ENCODE measurements at regions not wholly inside any gene's neighbourhood (a gene's known extent, or its start where the extent isn't known, plus 50 kb on each side); places are given as distances from the start of the nearest gene placed in this dataset.

- Histone ChIP-seq H3K4me1 (no peaks in the 10 kb centered on the region), H3K27ac (no peak overlapping the region), H3K9me3 (no peaks in the 10 kb centered on the region), H3K36me3 (no peaks in the 10 kb centered on the region), H3K4me3 (no peak overlapping the region), H3K27me3 (ENCODE audit: low read depth) (no peaks in the 10 kb centered on the region)
- no peak for TF ChIP-seq CTCF (IDR thresholded peaks at IDR 0.05)
- intact Hi-C loops (cut with DNase I): no loop called here
- ATAC-seq (no peak), DNase-seq (no peak)
Observed at GRCh38 chr7:79893991-79894390, 240.6 kb upstream of the GNAI1 start.

GRCh38 chr7:79882922-79883321 lies 251.7 kb upstream of the GNAI1 start:
- no peaks in the 10 kb centered on the region for H3K9me3 ChIP-seq
- no peak overlapping the region for H3K27ac ChIP-seq
- ATAC-seq (no peak), DNase-seq (no peak)
- H3K4me3 ChIP-seq: no peak overlapping the region
- no peak for TF ChIP-seq CTCF (IDR thresholded peaks at IDR 0.05)
- intact Hi-C loops (cut with DNase I): no loop called here
- no peaks in the 10 kb centered on the region for H3K36me3 ChIP-seq
- H3K27me3 ChIP-seq (ENCODE audit: low read depth): no peaks in the 10 kb centered on the region
- no peaks in the 10 kb centered on the region for H3K4me1 ChIP-seq

GRCh38 chr7:79880312-79880711 lies 254.3 kb upstream of the GNAI1 start:
- no peak overlapping the region for H3K4me3 ChIP-seq
- intact Hi-C loops (cut with DNase I): no loop called here
- H3K9me3 ChIP-seq: no peaks in the 10 kb centered on the region
- no peak for DNase-seq
- no peaks in the 10 kb centered on the region for H3K4me1 ChIP-seq
- no peak for TF ChIP-seq CTCF (IDR thresholded peaks at IDR 0.05)
- no peak overlapping the region for H3K27ac ChIP-seq
- ATAC-seq: no peak
- no peaks in the 10 kb centered on the region for H3K36me3 ChIP-seq
- H3K27me3 ChIP-seq (ENCODE audit: low read depth): no peaks in the 10 kb centered on the region

GRCh38 chr7:79877874-79878465 lies 256.7 kb upstream of the GNAI1 start:
- no peak for TF ChIP-seq CTCF (IDR thresholded peaks at IDR 0.05)
- DNase-seq (no peak), ATAC-seq (no peak)
- intact Hi-C loops (cut with DNase I): no loop called here
- H3K9me3 ChIP-seq: no peaks in the 10 kb centered on the region
- H3K4me3 ChIP-seq: no peak overlapping the region
- H3K27ac ChIP-seq: no peak overlapping the region
- H3K36me3 ChIP-seq: no peaks in the 10 kb centered on the region
- no peaks in the 10 kb centered on the region for H3K27me3 ChIP-seq (ENCODE audit: low read depth)
- H3K4me1 ChIP-seq: no peaks in the 10 kb centered on the region

GRCh38 chr7:79876848-79877252 lies 257.8 kb upstream of the GNAI1 start:
- ATAC-seq: no peak
- no peaks in the 10 kb centered on the region for H3K27me3 ChIP-seq (ENCODE audit: low read depth)
- intact Hi-C loops (cut with DNase I): no loop called here

More at GRCh38 chr7:79876848-79877252, 257.8 kb upstream of the GNAI1 start:
- Histone ChIP-seq H3K4me1 (no peaks in the 10 kb centered on the region), H3K27ac (no peak overlapping the region), H3K4me3 (no peak overlapping the region), H3K9me3 (no peaks in the 10 kb centered on the region), H3K36me3 (no peaks in the 10 kb centered on the region)
- no peak for TF ChIP-seq CTCF (IDR thresholded peaks at IDR 0.05)
- no peak for DNase-seq

Measured in lower lobe of right lung (tissue), 2 donors.